Natural killer cell treated with Interleukin-12 subunit alpha and Interleukin-12 subunit beta and Interleukin-15 and Interleukin-18, amount 100 ng/mL, for 72 hours (primary cell): ENCODE measurements at regions not wholly inside any gene's neighbourhood (a gene's known extent, or its start where the extent isn't known, plus 50 kb on each side); places are given as distances from the start of the nearest gene placed in this dataset.

Experiments used
- ATAC-seq, 2 donors: fragments of 150-1000 bp; cut with Tn5 transposase in 1 of 2; sonication (Bioruptor Pico), chemical (Tn5 transposase) in 1 of 2; 2 replicates each; pipeline ENCODE4 v1.10.0; 2021
- DNase-seq: peaks from one replicate; pipeline ENCODE4 v3.0.0; 2022; ENCODE audit warnings: low spot score
- H3K27ac Mint-ChIP-seq, 2 donors: 1 replicate in 1 of 2; 2 replicates in 1 of 2; pipeline ENCODE4 v1.8.0; 2022; ENCODE audit warnings: mixed read lengths in 2 of 2, mild to moderate bottlenecking in 1 of 2, moderate library complexity in 1 of 2
- H3K27me3 Mint-ChIP-seq, 2 donors: 1 replicate in 1 of 2; 2 replicates in 1 of 2; pipeline ENCODE4 v1.8.0; 2022; ENCODE audit warnings: mixed read lengths in 2 of 2
- H3K36me3 Mint-ChIP-seq: one replicate; pipeline ENCODE4 v1.8.0; 2022; ENCODE audit warnings: mixed read lengths
- H3K4me1 Mint-ChIP-seq, 2 donors: 1 replicate in 1 of 2; 2 replicates in 1 of 2; pipeline ENCODE4 v1.8.0; 2022; ENCODE audit warnings: low read depth in 2 of 2, mixed read lengths in 2 of 2, mild to moderate bottlenecking in 1 of 2
- H3K4me3 Mint-ChIP-seq: one replicate; pipeline ENCODE4 v1.8.0; 2022; ENCODE audit warnings: mixed read lengths
- H3K9me3 Mint-ChIP-seq: 2 replicates; pipeline ENCODE4 v1.8.0; 2022; ENCODE audit warnings: mixed read lengths

DNA sequence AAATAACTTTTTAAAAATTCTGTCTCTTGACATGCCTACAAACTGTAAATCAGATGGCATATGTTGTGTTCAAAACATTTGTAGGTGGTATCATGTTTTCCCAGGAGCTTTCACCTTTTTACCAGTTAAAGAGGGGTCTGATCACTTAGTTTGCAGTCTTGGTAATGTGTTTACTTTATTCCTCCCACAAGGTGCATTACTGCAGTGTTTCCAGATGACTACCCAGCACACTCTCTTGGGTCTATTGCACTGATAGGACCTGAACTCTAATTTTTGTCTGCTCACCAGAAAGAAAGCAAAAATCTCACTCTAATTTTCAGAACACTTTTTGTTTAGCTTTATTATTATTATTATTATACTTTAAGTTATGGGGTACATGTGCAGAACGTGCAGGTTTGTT, 734.1 kb downstream of the GBE1 start:
- Mint-ChIP-seq H3K27ac (no peak overlapping the region), H3K27me3 (no peaks in the 10 kb centered on the region), H3K36me3 (peaks cover 6% of the 10 kb centered on the region), H3K9me3 (peaks cover 7% of the 10 kb centered on the region), H3K4me3 (no peak overlapping the region), H3K4me1 (no peaks in the 10 kb centered on the region)
- no peak for ATAC-seq
- no peak for DNase-seq

DNA sequence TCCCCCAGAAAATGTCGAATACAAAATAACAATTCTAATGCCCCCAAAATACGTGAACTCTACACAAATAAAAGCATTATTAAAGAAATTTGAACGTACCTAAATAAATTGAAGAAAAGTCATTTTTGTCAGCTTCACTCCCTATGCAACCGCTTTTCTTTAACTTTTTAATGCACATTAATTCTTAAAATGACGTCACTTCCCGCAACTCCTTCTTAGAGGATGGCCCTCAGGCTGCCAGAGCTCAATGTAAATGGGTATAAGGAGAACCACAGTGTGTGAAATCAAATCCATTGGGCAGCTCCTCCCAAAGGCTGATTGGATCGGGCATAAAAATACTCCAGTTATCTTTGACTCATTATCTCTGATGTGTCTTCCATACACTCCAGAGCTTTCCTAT, 736.9 kb downstream of the GBE1 start:
- DNase-seq (no peak), ATAC-seq (no peak)
- H3K27me3 Mint-ChIP-seq: no peaks in the 10 kb centered on the region
- peaks cover 6% of the 10 kb centered on the region for H3K36me3 Mint-ChIP-seq
- no peak overlapping the region for H3K27ac Mint-ChIP-seq
- no peaks in the 10 kb centered on the region for H3K4me1 Mint-ChIP-seq
- H3K9me3 Mint-ChIP-seq: peaks cover 9% of the 10 kb centered on the region
- no peak overlapping the region for H3K4me3 Mint-ChIP-seq

DNA sequence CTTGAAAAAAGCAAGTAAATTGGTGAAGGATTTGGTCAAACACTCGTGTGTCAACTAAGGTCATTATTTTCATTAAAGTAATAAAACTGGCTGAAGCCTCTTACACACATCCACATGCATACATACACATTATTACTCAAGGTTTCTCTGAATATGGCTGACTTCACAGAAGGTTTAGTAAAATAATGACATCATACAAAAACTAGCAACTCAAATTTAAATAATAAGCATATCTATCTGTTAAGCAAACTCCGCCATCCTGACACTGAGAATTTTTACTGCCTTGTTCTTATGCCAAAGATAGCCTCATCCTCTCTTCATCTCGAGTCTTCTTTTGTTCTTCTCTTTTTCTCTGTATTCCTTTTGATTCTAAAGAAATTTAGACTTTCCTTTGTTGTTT, 739.1 kb downstream of the GBE1 start:
- ATAC-seq (no peak), DNase-seq (no peak)
- Mint-ChIP-seq H3K9me3 (peaks cover 14% of the 10 kb centered on the region), H3K4me3 (no peak overlapping the region), H3K36me3 (peaks cover 5% of the 10 kb centered on the region), H3K27ac (no peak overlapping the region), H3K4me1 (no peaks in the 10 kb centered on the region), H3K27me3 (no peaks in the 10 kb centered on the region)

DNA sequence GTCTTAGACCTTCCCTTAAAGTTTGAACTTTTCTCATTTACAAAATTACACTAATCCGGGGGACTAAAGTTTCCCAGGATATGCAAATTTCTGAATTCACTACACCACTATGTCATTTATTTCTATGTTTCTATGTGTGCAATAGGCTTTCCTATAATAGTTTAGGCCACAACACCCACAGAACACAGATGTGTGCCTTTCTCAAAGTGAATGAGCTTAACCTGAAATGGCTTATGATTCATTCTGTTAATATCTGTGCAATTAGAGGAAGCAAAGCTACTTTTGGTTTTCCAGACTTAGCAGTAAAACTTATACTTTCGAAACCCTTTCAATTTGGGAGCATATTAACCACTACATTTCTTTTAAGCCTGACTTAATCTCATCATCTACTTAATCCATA, 748.1 kb downstream of the GBE1 start:
- Mint-ChIP-seq H3K4me1 (no peaks in the 10 kb centered on the region), H3K9me3 (peaks cover 15% of the 10 kb centered on the region), H3K27ac (no peak overlapping the region), H3K4me3 (no peak overlapping the region), H3K36me3 (peaks cover 10% of the 10 kb centered on the region), H3K27me3 (no peaks in the 10 kb centered on the region)
- ATAC-seq (no peak), DNase-seq (no peak)

DNA sequence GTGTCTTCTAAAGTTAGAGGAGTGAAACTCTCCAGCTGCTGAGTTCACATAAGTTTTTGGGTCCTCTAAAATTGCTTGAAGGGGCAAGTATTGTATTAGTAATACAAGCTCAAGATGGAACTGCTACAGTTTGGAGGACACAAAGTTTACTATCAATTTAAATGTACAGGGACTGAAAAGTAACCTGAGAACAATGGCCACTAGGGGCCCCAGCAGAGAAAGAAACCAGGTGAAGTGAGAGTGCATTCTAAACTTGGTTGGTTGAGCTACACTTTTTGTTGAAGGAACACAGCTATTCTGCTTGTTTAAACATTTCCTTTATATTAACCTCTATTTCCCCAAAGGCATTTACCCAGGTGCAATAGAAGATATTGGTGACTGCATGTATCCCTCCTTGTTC, 755.5 kb downstream of the GBE1 start:
- Mint-ChIP-seq H3K4me3 (no peak overlapping the region), H3K4me1 (no peaks in the 10 kb centered on the region), H3K9me3 (peaks cover 15% of the 10 kb centered on the region), H3K27ac (no peak overlapping the region), H3K27me3 (no peaks in the 10 kb centered on the region), H3K36me3 (peaks cover 4% of the 10 kb centered on the region)
- DNase-seq: no peak
- no peak for ATAC-seq

DNA sequence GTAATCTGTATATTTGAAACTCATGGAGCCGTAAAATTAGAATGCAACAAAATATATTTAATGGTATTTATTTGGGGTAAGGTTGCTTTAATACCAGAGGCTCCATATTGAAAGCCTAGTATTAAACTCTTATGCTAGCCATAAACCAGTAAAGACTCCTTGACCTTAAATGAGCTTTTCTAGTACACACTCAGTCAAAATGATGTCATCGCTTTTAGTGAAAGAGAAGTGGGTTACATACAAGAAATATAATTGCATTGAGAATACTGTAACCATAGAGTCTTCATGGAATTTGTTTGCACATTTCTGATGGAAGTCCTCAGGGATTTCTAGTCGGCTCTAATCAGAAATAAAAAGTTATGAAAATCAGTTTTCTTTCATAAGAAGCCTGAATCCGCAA, 757.6 kb downstream of the GBE1 start:
- Mint-ChIP-seq H3K36me3 (peaks cover 4% of the 10 kb centered on the region), H3K9me3 (peaks cover 14% of the 10 kb centered on the region), H3K27me3 (no peaks in the 10 kb centered on the region), H3K4me3 (no peak overlapping the region), H3K27ac (no peak overlapping the region), H3K4me1 (no peaks in the 10 kb centered on the region)
- ATAC-seq (no peak), DNase-seq (no peak)

DNA sequence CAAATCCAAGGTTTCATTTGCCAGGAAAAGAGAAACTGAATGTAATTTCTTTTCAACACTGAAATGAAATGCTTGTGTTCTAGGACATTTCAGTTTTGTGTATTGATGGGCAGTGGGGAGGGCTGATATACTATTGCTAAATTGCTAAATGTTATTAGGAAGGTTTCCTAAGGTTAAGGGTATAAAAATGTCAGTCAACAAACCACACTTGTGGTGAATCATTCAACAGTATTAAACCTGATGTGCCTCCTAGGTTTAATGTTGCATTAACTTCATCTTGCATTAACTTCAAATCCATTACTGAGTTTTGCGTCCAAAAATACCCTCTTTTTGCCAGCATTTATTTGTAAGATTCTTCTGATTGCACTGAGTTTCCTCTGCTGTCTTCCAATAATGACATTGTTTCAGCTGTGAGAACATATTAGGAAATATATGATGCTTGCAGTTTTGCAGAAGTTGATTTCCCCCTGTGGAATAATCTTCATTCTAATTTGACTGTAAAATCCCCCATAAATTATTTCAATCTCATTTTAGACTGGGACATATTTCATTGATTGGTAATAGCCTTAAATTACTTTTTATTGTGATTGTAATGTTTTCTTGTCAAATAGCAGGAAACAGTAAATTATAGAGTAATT, 758.3 kb downstream of the GBE1 start:
- Mint-ChIP-seq H3K4me3 (no peak overlapping the region), H3K36me3 (peaks cover 4% of the 10 kb centered on the region), H3K9me3 (peaks cover 14% of the 10 kb centered on the region), H3K27ac (no peak overlapping the region), H3K27me3 (no peaks in the 10 kb centered on the region), H3K4me1 (no peaks in the 10 kb centered on the region)
- no peak for ATAC-seq
- DNase-seq: no peak

DNA sequence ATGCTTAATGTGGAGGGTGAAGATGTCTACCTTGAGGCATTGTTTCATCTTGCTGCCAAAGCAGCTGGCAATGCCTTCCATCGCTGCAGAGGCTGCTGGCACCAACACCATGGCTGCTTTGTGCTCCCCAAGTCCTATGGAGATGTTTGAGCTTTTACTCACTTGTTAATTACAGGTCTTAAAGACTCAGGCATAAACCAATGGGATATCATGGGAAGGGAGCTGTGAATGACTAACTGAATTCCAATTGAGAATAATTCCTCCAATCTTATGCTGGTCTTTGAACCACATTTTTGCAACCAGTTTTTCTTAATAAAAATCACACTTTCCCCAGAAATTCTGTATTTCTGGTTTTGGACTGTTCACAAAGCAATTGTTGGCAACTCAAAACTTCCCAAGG, 762.0 kb downstream of the GBE1 start:
- no peak for DNase-seq
- H3K27ac Mint-ChIP-seq: no peak overlapping the region
- H3K9me3 Mint-ChIP-seq: peaks cover 10% of the 10 kb centered on the region
- H3K4me1 Mint-ChIP-seq: no peaks in the 10 kb centered on the region
- H3K4me3 Mint-ChIP-seq: no peak overlapping the region
- peaks cover 5% of the 10 kb centered on the region for H3K36me3 Mint-ChIP-seq
- H3K27me3 Mint-ChIP-seq: no peaks in the 10 kb centered on the region
- no peak for ATAC-seq

DNA sequence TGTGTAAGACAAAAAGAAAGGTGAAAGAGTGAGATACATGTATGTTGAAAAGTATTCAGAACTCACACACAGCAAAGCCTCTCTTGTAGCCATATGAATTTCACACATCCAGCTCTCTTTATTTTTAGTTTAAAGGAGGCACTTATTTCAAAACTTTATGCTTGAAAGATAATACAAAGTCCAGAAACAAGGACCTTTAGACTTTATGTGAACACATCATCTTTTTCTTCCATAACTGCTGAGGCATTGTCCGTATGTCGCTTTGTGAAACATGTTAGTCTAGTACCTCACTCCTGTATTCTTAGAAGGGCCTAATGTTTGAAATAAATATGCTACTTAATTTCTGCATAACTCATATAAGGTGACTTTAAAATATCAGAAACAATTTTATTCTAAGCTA, 763.4 kb downstream of the GBE1 start:
- H3K27me3 Mint-ChIP-seq: no peaks in the 10 kb centered on the region
- no peak overlapping the region for H3K4me3 Mint-ChIP-seq
- no peaks in the 10 kb centered on the region for H3K4me1 Mint-ChIP-seq
- no peak overlapping the region for H3K27ac Mint-ChIP-seq
- H3K36me3 Mint-ChIP-seq: peaks cover 6% of the 10 kb centered on the region
- ATAC-seq: no peak
- DNase-seq: no peak
- peaks cover 13% of the 10 kb centered on the region for H3K9me3 Mint-ChIP-seq

DNA sequence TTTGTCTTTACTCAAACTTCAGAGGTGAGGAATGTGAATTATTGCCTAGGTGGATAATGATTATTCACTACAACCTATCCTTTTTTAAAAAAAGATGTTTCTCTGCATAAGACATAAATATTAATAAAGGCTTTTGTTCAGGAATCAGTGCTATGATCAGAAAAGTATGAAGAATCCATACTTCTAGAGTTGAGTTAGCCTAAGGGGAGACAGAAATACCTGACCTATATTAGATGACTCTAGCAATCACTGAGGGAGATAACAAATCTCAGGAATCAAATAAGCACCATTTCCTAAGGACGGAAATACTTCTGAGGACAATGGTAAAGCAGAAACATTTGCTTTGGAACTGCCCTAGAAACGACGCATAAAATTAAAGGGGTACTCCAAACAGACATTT, 763.8 kb downstream of the GBE1 start:
- peaks cover 13% of the 10 kb centered on the region for H3K9me3 Mint-ChIP-seq
- DNase-seq: no peak
- H3K27me3 Mint-ChIP-seq: no peaks in the 10 kb centered on the region

DNA sequence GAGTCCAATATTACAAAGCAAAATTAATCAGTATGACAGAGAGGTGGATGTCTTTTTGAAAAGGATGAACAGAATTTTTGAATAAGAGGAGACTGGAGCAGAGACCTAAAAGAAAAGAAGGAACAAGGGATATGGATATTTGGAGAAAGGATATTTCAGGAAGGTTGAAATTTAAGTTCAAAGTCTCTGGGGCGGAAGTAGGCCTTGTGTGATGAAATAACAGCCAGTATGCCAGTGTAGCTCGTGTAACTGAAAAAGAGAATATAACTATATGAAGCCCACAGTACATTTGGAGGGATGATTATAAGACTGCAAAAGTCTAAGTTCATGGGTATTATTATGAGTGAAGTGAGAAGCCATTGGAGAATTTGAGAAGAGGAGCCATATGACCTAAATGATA, 766.7 kb downstream of the GBE1 start:
- Mint-ChIP-seq H3K4me3 (no peak overlapping the region), H3K9me3 (peaks cover 14% of the 10 kb centered on the region), H3K36me3 (peaks cover 6% of the 10 kb centered on the region), H3K27ac (no peak overlapping the region), H3K27me3 (no peaks in the 10 kb centered on the region), H3K4me1 (no peaks in the 10 kb centered on the region)
- ATAC-seq (no peak), DNase-seq (no peak)

More for the DNA sequence above, 763.8 kb downstream of the GBE1 start:
- Mint-ChIP-seq H3K36me3 (peaks cover 6% of the 10 kb centered on the region), H3K4me3 (no peak overlapping the region), H3K4me1 (no peaks in the 10 kb centered on the region), H3K27ac (no peak overlapping the region)
- ATAC-seq: no peak

DNA sequence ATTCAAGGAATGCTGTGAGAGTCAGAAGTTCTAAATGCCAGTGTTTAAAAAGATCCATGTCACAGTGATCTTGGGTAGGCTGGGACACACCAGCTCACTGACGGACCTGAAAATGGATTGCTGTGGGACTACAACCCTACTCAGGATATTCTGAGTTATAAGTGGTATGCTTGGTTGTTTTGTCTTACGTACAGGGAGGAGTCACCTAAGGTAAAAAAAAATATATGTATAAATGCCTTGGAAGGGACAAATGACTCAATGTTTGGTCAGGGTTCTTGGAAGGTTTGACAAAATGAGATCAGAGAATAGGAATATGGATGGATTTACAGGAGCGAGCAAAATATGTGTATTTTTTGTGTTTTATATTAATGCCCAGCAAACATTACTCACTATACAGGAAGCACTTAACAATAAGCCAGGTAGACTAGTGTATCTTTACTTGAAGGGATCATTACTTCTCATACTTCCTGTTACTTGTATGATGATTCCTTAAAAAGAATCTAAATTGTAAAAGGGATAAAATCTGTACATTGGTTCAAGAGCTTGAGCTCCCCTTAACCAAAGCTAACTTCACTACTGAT, 767.3 kb downstream of the GBE1 start:
- H3K4me1 Mint-ChIP-seq: no peaks in the 10 kb centered on the region
- H3K27me3 Mint-ChIP-seq: no peaks in the 10 kb centered on the region
- peaks cover 6% of the 10 kb centered on the region for H3K36me3 Mint-ChIP-seq
- H3K27ac Mint-ChIP-seq: no peak overlapping the region
- H3K4me3 Mint-ChIP-seq: no peak overlapping the region
- H3K9me3 Mint-ChIP-seq: peaks cover 12% of the 10 kb centered on the region
- ATAC-seq: no peak
- DNase-seq: no peak

DNA sequence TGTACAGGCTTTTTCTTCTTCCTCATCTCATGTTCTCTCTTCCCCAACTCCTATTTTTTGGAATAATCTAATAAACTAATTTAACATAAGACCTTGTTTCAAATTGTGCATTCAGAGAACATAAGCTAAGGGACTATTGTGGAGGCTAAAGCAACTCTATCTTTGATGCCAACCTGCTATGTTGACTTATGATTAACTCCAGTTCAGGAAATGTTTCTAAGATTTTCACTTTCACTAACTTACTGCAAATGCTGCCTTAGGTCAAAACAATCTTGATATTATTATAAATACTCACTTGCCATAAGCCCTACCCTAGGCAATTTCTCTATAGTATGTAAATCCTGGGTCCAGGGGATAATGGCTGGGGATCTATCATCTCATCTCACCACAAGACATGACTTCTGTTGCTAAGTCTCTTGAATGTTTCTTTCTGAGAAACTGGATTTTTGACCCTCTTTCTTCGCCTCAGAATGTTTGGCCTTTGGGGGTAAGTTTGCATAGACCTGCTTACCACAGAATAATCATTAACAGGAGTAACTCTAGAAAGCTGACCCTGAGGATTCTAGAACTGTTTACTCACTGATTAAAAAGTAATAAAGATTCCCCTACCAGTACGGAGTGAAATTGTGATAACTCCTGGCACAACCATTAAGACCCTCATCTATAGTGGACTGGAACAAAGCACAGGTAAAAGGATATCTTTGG, 768.1 kb downstream of the GBE1 start:
- H3K27me3 Mint-ChIP-seq: no peaks in the 10 kb centered on the region
- DNase-seq: no peak
- H3K36me3 Mint-ChIP-seq: peaks cover 6% of the 10 kb centered on the region
- ATAC-seq: no peak
- no peak overlapping the region for H3K27ac Mint-ChIP-seq
- H3K4me1 Mint-ChIP-seq: no peaks in the 10 kb centered on the region
- peaks cover 12% of the 10 kb centered on the region for H3K9me3 Mint-ChIP-seq
- no peak overlapping the region for H3K4me3 Mint-ChIP-seq

DNA sequence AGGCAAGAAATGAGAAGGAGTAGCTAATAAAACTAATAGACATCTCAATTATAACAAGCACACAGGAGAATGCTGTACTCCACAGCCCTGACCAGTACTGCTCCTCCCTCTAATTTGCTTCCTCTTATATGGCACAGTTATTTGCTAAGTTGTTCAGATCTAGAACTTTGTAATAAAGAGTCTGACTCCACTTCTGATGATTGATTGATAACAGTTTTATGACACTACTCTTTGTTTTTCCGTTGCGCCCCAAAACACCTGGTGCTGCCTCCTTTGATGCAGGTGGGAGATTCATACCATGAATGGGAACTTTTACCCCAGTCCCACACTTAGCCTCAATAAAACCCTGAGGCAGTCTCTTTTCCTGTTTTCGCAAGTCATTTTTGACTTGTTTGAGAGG, 777.7 kb downstream of the GBE1 start:
- no peak for DNase-seq
- ATAC-seq: no peak
- H3K36me3 Mint-ChIP-seq: peaks cover 8% of the 10 kb centered on the region
- peaks cover 42% of the 10 kb centered on the region for H3K9me3 Mint-ChIP-seq
- no peak overlapping the region for H3K4me3 Mint-ChIP-seq
- no peak overlapping the region for H3K27ac Mint-ChIP-seq
- no peaks in the 10 kb centered on the region for H3K4me1 Mint-ChIP-seq
- no peaks in the 10 kb centered on the region for H3K27me3 Mint-ChIP-seq
